ENCODE measurements at regions not wholly inside any gene's neighbourhood (a gene's known extent, or its start where the extent isn't known, plus 50 kb on each side); places are given as distances from the start of the nearest gene placed in this dataset.

DNA sequence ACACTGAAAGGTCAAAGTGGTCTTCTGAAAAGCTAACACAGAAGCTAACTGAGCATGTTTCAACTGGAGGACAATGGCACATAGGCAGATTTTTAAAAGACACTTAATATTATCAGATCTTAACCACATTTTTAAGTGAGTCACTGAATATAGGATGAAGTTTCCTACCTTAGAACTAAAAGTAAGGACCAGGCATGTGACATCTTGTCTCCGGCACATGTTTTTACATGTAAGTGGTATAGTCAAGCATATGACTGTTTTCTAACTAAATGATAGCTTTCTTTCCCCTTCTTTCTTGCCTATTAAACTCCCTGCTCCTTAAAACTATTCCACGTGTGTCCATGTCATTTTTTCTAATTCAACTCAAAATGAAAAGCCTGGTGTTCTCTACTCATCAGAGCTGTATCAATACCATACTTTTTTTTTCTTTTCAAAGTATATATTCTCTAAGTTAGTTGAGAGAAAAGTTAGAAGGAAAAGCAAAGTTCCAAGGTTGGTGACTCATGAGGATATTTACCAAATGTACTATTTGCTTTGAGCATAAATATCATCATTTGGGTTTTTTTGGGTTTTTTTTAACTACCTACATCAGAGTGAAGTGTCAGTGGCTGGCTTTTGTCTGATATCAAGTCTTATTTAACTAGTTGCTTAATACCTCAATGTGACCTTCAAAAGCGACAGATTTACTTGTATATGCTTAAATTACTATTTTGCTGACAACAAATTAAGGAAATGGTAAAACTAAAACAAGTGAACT, 127.5 kb downstream of the CRPPA start:
- TF ChIP-seq POLR2A (IDR thresholded peaks at IDR 0.05): no peak
- TF ChIP-seq, protein P1, sequence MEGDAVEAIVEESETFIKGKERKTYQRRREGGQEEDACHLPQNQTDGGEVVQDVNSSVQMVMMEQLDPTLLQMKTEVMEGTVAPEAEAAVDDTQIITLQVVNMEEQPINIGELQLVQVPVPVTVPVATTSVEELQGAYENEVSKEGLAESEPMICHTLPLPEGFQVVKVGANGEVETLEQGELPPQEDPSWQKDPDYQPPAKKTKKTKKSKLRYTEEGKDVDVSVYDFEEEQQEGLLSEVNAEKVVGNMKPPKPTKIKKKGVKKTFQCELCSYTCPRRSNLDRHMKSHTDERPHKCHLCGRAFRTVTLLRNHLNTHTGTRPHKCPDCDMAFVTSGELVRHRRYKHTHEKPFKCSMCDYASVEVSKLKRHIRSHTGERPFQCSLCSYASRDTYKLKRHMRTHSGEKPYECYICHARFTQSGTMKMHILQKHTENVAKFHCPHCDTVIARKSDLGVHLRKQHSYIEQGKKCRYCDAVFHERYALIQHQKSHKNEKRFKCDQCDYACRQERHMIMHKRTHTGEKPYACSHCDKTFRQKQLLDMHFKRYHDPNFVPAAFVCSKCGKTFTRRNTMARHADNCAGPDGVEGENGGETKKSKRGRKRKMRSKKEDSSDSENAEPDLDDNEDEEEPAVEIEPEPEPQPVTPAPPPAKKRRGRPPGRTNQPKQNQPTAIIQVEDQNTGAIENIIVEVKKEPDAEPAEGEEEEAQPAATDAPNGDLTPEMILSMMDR (IDR thresholded peaks at IDR 0.05): no peak
- no peak overlapping the region for H3K4me3 ChIP-seq
- no peaks in the 10 kb centered on the region for H3K9me3 ChIP-seq
- H3K4me1 ChIP-seq: no peaks in the 10 kb centered on the region
- no peaks in the 10 kb centered on the region for H3K36me3 ChIP-seq
- no peak overlapping the region for H3K27ac ChIP-seq
- no peak for DNase-seq
- no peaks in the 10 kb centered on the region for H3K27me3 ChIP-seq

DNA sequence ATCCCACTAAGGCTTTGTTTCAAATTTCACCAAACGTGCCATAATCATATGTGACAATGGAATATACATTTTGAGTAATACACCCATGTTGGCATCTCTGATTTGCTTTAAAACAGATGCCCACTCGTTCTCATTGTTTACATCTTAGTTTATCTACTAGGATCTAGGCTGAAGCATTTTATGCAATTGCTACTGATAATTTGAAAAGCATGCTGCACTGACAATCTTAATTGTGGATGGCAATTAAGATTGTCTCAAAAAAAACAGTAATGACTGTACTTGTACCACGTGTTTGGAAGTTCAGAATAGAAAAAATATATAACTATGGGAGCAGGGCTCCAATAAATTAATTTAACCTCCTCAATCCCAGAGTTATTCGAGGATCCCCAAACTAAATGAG, 136.8 kb downstream of the CRPPA start:
- DNase-seq: no peak
- H3K36me3 ChIP-seq: no peaks in the 10 kb centered on the region
- no peaks in the 10 kb centered on the region for H3K9me3 ChIP-seq
- no peak overlapping the region for H3K27ac ChIP-seq
- TF ChIP-seq POLR2A (IDR thresholded peaks at IDR 0.05): no peak
- TF ChIP-seq, protein P1 (IDR thresholded peaks at IDR 0.05): no peak
- no peaks in the 10 kb centered on the region for H3K4me1 ChIP-seq
- no peaks in the 10 kb centered on the region for H3K27me3 ChIP-seq
- H3K4me3 ChIP-seq: no peak overlapping the region

DNA sequence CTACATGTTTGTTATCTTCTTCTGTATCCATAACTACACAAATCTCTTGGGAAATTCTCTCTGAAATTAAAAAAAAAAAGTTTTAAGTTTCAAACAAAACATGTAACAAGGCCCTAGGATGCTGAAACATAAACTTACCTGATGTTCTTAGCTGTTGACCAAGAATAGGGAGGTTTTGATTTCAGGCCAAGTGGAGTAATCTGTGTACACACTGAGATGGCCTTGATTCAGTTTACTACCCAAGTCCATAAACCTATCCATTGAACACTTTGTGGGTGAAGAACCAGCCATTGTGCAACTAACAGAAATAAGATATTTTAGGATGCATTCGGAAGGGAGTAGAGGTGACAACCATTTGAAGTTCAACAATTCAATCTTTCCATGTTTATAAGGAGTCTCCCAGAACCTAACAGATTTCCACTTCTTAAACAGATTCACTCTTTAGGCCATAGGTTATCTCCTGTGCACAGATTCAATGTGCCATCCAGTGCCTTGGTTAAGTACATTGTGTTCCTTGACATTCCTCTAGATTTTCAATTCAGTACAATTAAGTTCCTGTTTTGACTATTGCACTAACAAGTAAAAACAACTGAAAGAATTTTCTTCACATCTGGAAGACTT, 143.1 kb downstream of the CRPPA start:
- no peak for TF ChIP-seq POLR2A (IDR thresholded peaks at IDR 0.05)
- TF ChIP-seq, protein P1 (IDR thresholded peaks at IDR 0.05): no peak
- Histone ChIP-seq H3K36me3 (no peaks in the 10 kb centered on the region), H3K4me3 (no peak overlapping the region), H3K4me1 (no peaks in the 10 kb centered on the region), H3K9me3 (no peaks in the 10 kb centered on the region), H3K27ac (no peak overlapping the region), H3K27me3 (no peaks in the 10 kb centered on the region)
- DNase-seq: no peak

DNA sequence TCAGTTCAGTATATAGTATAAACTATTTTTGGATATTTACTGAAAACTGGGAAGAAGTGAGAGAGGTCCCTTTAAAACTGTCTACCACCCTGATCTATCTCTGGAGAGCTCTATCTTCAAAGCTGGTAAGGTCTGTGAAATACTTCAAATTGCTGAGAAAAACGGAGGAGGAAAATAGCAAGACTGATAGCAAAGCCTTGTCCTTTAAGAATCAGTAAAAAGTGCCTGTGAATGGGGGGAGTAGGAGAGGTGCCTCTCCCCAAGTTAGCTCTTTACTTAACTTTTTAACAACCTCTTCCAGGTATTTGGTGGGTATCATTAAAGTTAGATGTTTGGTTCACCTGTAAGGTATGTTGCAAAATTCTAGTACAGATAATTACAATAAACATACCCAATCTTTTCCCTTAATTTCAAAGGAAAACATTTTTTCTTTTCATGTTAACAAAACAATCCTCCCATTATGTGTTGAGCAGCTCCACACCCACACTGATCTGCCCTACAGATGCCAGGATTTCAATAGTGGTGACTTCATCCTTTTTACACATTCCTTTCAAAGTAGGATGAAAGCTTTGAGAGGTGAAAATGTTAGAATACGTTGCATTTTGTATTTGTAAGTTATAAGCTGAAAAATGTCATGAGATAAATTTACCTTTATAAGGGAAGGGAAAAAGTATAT, 149.2 kb downstream of the CRPPA start:
- DNase-seq: no peak

DNA sequence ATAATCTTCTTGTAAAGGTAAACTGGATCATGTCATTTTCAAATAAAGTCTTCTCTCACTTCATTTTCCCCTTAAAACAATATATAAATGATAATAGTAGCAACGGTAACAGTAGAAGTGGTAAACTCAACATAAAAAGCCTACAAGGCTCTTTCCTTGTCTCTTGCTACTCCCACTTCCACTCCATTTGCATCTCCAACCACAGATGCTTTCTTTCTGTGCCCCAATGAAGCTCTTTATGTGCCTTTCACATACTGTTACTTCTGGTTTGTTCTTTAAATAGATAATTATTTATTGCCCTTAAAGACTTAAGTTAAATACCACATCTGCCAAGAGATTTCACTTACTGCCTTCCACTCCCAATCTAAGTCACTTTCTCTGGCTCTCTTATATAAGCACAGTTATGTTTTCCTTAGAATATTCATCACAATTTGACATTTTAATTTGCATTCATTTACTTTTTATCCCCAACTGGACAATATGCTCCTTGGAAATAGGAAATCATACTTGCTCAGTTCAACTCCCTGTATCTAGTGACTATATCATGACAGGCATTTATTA, 149.9 kb downstream of the CRPPA start:
- no peak for DNase-seq
- TF ChIP-seq POLR2A (IDR thresholded peaks at IDR 0.05): no peak
- TF ChIP-seq, protein P1 (IDR thresholded peaks at IDR 0.05): no peak
- no peaks in the 10 kb centered on the region for H3K36me3 ChIP-seq
- no peak overlapping the region for H3K27ac ChIP-seq
- no peaks in the 10 kb centered on the region for H3K9me3 ChIP-seq
- no peaks in the 10 kb centered on the region for H3K4me1 ChIP-seq
- no peak overlapping the region for H3K4me3 ChIP-seq
- no peaks in the 10 kb centered on the region for H3K27me3 ChIP-seq

More for the DNA sequence above, 149.2 kb downstream of the CRPPA start:
- H3K27ac ChIP-seq: no peak overlapping the region
- H3K27me3 ChIP-seq: no peaks in the 10 kb centered on the region
- H3K36me3 ChIP-seq: no peaks in the 10 kb centered on the region
- H3K4me3 ChIP-seq: no peak overlapping the region
- no peaks in the 10 kb centered on the region for H3K4me1 ChIP-seq
- TF ChIP-seq, protein P1 (IDR thresholded peaks at IDR 0.05): no peak
- no peak for TF ChIP-seq POLR2A (IDR thresholded peaks at IDR 0.05)
- no peaks in the 10 kb centered on the region for H3K9me3 ChIP-seq
